ENCODE measurements at regions not wholly inside any gene's neighbourhood (a gene's known extent, or its start where the extent isn't known, plus 50 kb on each side); places are given as distances from the start of the nearest gene placed in this dataset.

GRCh38 chr5:4941161-4941560, 199.0 kb upstream of the ADAMTS16 start:
- TF ChIP-seq EZH2phosphoT487 (IDR thresholded peaks at IDR 0.05; ENCODE audit: borderline replicate concordance, low read depth, low read length) (no peak), CTCF (conservative IDR thresholded peaks at IDR 0.05; ENCODE audit: low read length) (no peak)

Measured in OCI-LY7 (cell line).